Neural crest cell (in vitro differentiated cells): ENCODE measurements at regions not wholly inside any gene's neighbourhood (a gene's known extent, or its start where the extent isn't known, plus 50 kb on each side); places are given as distances from the start of the nearest gene placed in this dataset.

Experiments used
- DNase-seq: peaks from one replicate; pipeline ENCODE4 v3.0.0; 2021; ENCODE audit warnings: low read depth, mixed read lengths, low spot score
- H3K27ac Mint-ChIP-seq: one replicate; pipeline ENCODE4 v1.8.0; 2021; ENCODE audit warnings: mild to moderate bottlenecking, mixed read lengths; ENCODE audit not compliant: unreplicated experiment
- H3K27me3 Mint-ChIP-seq: 2 replicates; pipeline ENCODE4 v1.8.0; 2021; ENCODE audit warnings: low read depth, mild to moderate bottlenecking, mixed read lengths
- H3K36me3 Mint-ChIP-seq: 2 replicates; pipeline ENCODE4 v1.8.0; 2021; ENCODE audit warnings: low read depth, mild to moderate bottlenecking, mixed read lengths
- H3K4me1 Mint-ChIP-seq: 2 replicates; pipeline ENCODE4 v1.8.0; 2021; ENCODE audit warnings: mixed read lengths
- H3K4me3 Mint-ChIP-seq: one replicate; pipeline ENCODE4 v1.8.0; 2021; ENCODE audit warnings: mild to moderate bottlenecking, mixed read lengths
- H3K9me3 Mint-ChIP-seq: 2 replicates; pipeline ENCODE4 v1.8.0; 2021; ENCODE audit warnings: mixed read lengths
- TF ChIP-seq, protein P1 (sequence below): fragments of 200-600 bp; sonication (generic); conservative IDR thresholded peaks from 2 replicates; pipeline ENCODE4 v1.5.0; 2021; ENCODE audit warnings: antibody characterized with exemption, mild to moderate bottlenecking

DNA sequence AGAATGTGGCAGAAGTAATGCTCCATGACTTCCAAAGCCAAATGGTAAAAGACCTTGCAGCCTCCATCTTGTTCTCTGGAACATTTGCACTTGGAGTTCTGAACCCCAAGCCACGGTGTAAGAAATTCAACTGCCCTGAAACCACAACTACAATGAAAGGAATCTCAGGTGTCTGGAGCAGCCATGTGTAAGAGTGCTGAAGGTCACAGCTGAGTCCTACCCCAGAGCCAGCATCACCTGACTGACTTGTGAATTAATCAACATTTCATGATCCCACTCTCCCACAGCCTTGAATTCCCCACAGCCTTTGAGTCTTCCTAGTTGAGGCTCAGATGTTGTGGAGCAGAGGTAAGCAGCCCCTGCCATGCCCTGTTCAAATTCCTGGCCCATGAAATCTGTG is 192.8 kb upstream of the CAMK1G start:
- Mint-ChIP-seq H3K4me3 (no peak overlapping the region), H3K36me3 (no peaks in the 10 kb centered on the region), H3K4me1 (peaks cover 31% of the 10 kb centered on the region), H3K27me3 (no peaks in the 10 kb centered on the region), H3K9me3 (peaks cover 7% of the 10 kb centered on the region), H3K27ac (no peak overlapping the region)
- DNase-seq, result no peak
- TF ChIP-seq, protein P1, sequence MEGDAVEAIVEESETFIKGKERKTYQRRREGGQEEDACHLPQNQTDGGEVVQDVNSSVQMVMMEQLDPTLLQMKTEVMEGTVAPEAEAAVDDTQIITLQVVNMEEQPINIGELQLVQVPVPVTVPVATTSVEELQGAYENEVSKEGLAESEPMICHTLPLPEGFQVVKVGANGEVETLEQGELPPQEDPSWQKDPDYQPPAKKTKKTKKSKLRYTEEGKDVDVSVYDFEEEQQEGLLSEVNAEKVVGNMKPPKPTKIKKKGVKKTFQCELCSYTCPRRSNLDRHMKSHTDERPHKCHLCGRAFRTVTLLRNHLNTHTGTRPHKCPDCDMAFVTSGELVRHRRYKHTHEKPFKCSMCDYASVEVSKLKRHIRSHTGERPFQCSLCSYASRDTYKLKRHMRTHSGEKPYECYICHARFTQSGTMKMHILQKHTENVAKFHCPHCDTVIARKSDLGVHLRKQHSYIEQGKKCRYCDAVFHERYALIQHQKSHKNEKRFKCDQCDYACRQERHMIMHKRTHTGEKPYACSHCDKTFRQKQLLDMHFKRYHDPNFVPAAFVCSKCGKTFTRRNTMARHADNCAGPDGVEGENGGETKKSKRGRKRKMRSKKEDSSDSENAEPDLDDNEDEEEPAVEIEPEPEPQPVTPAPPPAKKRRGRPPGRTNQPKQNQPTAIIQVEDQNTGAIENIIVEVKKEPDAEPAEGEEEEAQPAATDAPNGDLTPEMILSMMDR, result no peak

DNA sequence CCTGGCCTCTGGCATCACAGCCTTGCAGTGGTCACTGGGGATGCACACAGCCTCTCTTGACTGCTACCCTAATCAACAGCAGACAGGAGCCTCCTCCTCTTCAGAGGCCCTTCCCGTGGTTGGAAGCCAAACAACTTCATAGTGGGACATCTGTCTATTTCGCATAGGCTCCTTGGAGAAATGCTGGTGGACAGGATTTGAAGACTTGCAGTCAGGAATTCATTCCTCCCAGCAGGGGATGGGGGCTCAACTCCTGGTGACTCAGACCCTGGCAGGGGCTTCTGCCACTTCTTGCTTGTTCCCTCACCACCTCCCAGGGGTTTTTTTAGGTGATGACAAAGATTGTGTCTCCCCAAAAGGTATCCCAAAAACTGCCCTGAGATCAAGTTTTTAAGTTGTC is 191.7 kb upstream of the CAMK1G start:
- no peak for DNase-seq

DNA sequence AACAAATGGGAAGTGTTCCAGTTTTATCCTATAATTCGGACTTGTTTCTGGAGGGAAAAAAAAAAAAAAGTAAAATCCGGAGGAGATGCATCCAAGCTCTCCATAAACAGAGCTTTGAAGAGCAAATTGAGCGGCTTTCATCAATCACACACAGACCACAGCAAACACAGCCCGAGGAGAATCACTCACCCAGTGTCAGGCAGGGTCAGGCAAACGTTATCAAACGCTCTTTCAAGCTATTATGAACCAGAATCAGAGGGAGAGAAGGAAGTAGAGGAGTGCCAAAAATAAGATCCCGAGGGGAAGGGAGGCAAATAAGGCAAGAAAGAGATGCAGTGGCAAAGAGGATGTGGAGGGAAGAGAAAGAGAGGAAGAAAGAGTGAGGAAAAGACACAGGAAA is 188.3 kb upstream of the CAMK1G start:
- DNase-seq, result peak; percentile 20
- no peaks in the 10 kb centered on the region for H3K36me3 Mint-ChIP-seq
- peak overlapping the region; percentile 16 for H3K4me3 Mint-ChIP-seq
- peak overlapping the region; percentile 1 for H3K27ac Mint-ChIP-seq
- peaks cover 2% of the 10 kb centered on the region for H3K9me3 Mint-ChIP-seq
- no peaks in the 10 kb centered on the region for H3K27me3 Mint-ChIP-seq
- peaks cover 49% of the 10 kb centered on the region for H3K4me1 Mint-ChIP-seq
- TF ChIP-seq, protein P1, result no peak

More for the DNA sequence above, 191.7 kb upstream of the CAMK1G start:
- Mint-ChIP-seq H3K36me3 (no peaks in the 10 kb centered on the region), H3K4me1 (peaks cover 36% of the 10 kb centered on the region), H3K9me3 (peaks cover 7% of the 10 kb centered on the region), H3K27me3 (no peaks in the 10 kb centered on the region), H3K4me3 (no peak overlapping the region), H3K27ac (no peak overlapping the region)
- TF ChIP-seq, protein P1, result no peak

- Mint-ChIP-seq H3K9me3 (no peaks in the 10 kb centered on the region), H3K36me3 (no peaks in the 10 kb centered on the region), H3K4me3 (no peak overlapping the region), H3K27ac (no peak overlapping the region), H3K4me1 (peaks cover 49% of the 10 kb centered on the region), H3K27me3 (no peaks in the 10 kb centered on the region)
- DNase-seq, result no peak
- TF ChIP-seq, protein P1, result no peak
Observed at GRCh38 chr1:209397371-209397770, 186.1 kb upstream of the CAMK1G start.

GRCh38 chr1:209397910-209398309 is 185.6 kb upstream of the CAMK1G start:
- TF ChIP-seq, protein P1, result no peak
- Mint-ChIP-seq H3K36me3 (no peaks in the 10 kb centered on the region), H3K27ac (no peak overlapping the region), H3K9me3 (no peaks in the 10 kb centered on the region), H3K27me3 (no peaks in the 10 kb centered on the region), H3K4me3 (no peak overlapping the region), H3K4me1 (peaks cover 48% of the 10 kb centered on the region)
- DNase-seq, result no peak
